HG02852 (cell line): ENCODE measurements at regions not wholly inside any gene's neighbourhood (a gene's known extent, or its start where the extent isn't known, plus 50 kb on each side); places are given as distances from the start of the nearest gene placed in this dataset.

Source experiments
- ATAC-seq: cut with Tn5 transposase; IDR thresholded peaks from one replicate; pipeline ENCODE4 v1.9.1; 2021; ENCODE audit warnings: mild to moderate bottlenecking, moderate library complexity; ENCODE audit not compliant: unreplicated experiment

GRCh38 chr13:104256701-104257100 is 1190.5 kb upstream of the SLC10A2 start:
- no peak for ATAC-seq

- ATAC-seq: no peak
These were observed 1187.0 kb upstream of the SLC10A2 start for GRCh38 chr13:104253063-104253680.

- no peak for ATAC-seq
These were observed 1185.7 kb upstream of the SLC10A2 start for GRCh38 chr13:104251931-104252330.

- no peak for ATAC-seq
These were observed 1180.7 kb upstream of the SLC10A2 start for GRCh38 chr13:104246955-104247354.

- no peak for ATAC-seq
These were observed 1140.3 kb upstream of the SLC10A2 start for GRCh38 chr13:104206450-104207044.

- ATAC-seq: no peak
These were observed 1138.0 kb upstream of the SLC10A2 start for GRCh38 chr13:104204177-104204576.

- ATAC-seq: no peak
These were observed 1132.6 kb upstream of the SLC10A2 start for GRCh38 chr13:104198801-104199200.

- no peak for ATAC-seq
These were observed 1130.4 kb upstream of the SLC10A2 start for GRCh38 chr13:104196611-104197010.

- no peak for ATAC-seq
These were observed 1115.5 kb upstream of the SLC10A2 start for GRCh38 chr13:104181526-104182231.

GRCh38 chr13:104170980-104171555 is 1104.9 kb upstream of the SLC10A2 start:
- no peak for ATAC-seq

GRCh38 chr13:104163866-104164630 is 1097.8 kb upstream of the SLC10A2 start:
- no peak for ATAC-seq

GRCh38 chr13:104160536-104160935 is 1094.3 kb upstream of the SLC10A2 start:
- ATAC-seq: no peak

GRCh38 chr13:104143760-104144416 is 1077.7 kb upstream of the SLC10A2 start:
- ATAC-seq: no peak

GRCh38 chr13:104140552-104140951 is 1074.3 kb upstream of the SLC10A2 start:
- no peak for ATAC-seq

GRCh38 chr13:104137416-104137815 is 1071.2 kb upstream of the SLC10A2 start:
- ATAC-seq: no peak

GRCh38 chr13:104132849-104133248 is 1066.6 kb upstream of the SLC10A2 start:
- ATAC-seq: no peak

- ATAC-seq: no peak
These were observed 1047.9 kb upstream of the SLC10A2 start for GRCh38 chr13:104114101-104114500.

GRCh38 chr13:104111031-104111430 is 1044.8 kb upstream of the SLC10A2 start:
- no peak for ATAC-seq

- ATAC-seq: no peak
These were observed 1040.6 kb upstream of the SLC10A2 start for GRCh38 chr13:104106705-104107393.
